ENCODE measurements at regions not wholly inside any gene's neighbourhood (a gene's known extent, or its start where the extent isn't known, plus 50 kb on each side); places are given as distances from the start of the nearest gene placed in this dataset.

DNA sequence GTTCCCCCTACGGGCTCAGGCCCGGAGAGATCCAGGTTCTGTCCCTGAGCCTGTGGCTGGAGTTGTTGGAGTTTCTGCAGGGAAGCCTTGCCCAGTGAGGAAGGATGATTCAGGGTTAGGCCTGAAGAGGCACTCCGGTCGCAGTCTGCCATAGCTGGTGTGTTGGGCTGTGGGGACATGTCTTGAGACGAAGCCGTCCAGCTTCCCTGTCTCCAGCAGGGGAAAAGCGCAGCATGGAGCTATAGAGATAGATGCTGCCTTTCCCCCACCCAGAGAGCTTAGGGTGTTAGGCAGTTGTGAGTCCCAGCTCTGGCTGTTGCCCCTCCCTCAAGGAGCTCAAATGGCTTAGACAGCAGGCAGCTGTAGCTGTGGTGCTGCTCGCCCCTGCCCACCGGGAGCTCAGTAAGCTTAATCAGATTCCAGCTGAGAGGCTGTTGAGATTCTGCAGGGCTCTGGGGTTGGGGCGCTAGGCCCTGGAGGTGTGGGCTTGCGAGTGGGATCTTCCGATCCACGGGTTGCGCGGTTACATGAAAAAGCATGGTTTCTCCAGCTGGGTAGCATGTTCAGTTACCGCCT is 103.9 kb downstream of the PMAIP1 start:
- Mint-ChIP-seq H3K4me1 (ENCODE audit: low read depth) (no peaks in the 10 kb centered on the region), H3K27me3 (peaks cover 3% of the 10 kb centered on the region)
- DNase-seq (ENCODE audit: low spot score, unreplicated experiment), result no peak

DNA sequence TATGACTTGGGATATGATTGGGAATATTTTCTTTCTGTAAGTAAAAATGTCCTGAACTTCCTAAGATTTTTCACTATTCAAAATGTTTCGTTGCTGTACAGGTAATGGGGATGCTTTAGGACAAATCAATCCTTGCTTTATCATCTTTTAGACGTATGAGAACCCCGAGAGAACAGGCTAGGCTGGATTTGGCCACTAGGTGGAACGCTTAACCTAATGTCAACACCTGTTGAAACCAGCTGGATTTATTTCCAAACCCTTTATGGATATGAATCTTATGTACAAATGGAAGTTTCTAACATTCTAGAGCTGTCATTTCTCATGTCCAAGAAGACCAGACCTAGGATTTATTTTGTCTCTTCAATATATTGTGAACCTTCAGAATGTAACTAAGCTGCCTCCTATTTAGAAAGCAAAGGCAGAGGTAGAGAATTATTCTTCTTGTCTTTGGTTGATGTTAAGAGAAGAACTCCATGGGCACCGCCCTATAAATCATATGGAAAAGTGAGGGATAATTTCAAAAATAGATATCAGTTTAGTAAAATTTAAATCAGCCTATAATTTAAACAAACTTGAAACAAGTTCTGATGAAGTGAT is 96.7 kb downstream of the PMAIP1 start:
- TF ChIP-seq, protein P1, sequence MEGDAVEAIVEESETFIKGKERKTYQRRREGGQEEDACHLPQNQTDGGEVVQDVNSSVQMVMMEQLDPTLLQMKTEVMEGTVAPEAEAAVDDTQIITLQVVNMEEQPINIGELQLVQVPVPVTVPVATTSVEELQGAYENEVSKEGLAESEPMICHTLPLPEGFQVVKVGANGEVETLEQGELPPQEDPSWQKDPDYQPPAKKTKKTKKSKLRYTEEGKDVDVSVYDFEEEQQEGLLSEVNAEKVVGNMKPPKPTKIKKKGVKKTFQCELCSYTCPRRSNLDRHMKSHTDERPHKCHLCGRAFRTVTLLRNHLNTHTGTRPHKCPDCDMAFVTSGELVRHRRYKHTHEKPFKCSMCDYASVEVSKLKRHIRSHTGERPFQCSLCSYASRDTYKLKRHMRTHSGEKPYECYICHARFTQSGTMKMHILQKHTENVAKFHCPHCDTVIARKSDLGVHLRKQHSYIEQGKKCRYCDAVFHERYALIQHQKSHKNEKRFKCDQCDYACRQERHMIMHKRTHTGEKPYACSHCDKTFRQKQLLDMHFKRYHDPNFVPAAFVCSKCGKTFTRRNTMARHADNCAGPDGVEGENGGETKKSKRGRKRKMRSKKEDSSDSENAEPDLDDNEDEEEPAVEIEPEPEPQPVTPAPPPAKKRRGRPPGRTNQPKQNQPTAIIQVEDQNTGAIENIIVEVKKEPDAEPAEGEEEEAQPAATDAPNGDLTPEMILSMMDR (IDR thresholded peaks at IDR 0.05; ENCODE audit: unreplicated experiment), result peak; percentile 81
- Mint-ChIP-seq H3K4me1 (ENCODE audit: low read depth) (no peaks in the 10 kb centered on the region), H3K27ac (no peak overlapping the region), H3K36me3 (ENCODE audit: insufficient read depth) (peaks cover 3% of the 10 kb centered on the region), H3K9me3 (ENCODE audit: low read depth) (peaks cover 8% of the 10 kb centered on the region), H3K27me3 (peaks cover 11% of the 10 kb centered on the region), H3K4me3 (ENCODE audit: low read depth) (no peak overlapping the region)
- peak; percentile 29 for DNase-seq (ENCODE audit: low spot score, unreplicated experiment)

More for the DNA sequence above, 103.9 kb downstream of the PMAIP1 start:
- H3K4me3 Mint-ChIP-seq (ENCODE audit: low read depth), result no peak overlapping the region
- TF ChIP-seq, protein P1 (IDR thresholded peaks at IDR 0.05; ENCODE audit: unreplicated experiment), result no peak
- no peak overlapping the region for H3K27ac Mint-ChIP-seq
- H3K9me3 Mint-ChIP-seq (ENCODE audit: low read depth), result peaks cover 26% of the 10 kb centered on the region
- peaks cover 3% of the 10 kb centered on the region for H3K36me3 Mint-ChIP-seq (ENCODE audit: insufficient read depth)

DNA sequence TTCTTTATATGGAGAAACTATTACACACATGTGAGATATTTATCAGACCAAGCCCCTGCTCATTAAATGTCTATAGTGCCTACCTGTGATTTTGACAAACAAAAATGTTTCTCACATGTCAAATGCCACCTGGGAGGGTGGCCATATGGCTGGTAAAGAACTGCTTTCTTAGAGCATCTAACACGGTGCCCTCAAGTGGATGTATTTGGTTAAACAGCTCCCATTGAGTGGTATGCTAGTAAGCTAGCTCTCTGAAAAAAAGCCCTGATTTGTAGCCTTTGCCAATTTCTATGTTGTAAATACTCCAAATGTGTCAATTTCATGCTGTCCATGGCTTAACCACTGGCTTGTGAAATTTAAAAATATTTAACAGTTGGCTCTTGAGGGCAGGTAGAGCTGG is 94.6 kb downstream of the PMAIP1 start:
- H3K4me1 Mint-ChIP-seq (ENCODE audit: low read depth), result no peaks in the 10 kb centered on the region
- peaks cover 11% of the 10 kb centered on the region for H3K27me3 Mint-ChIP-seq
- no peaks in the 10 kb centered on the region for H3K36me3 Mint-ChIP-seq (ENCODE audit: insufficient read depth)
- TF ChIP-seq, protein P1 (IDR thresholded peaks at IDR 0.05; ENCODE audit: unreplicated experiment), result peak; percentile 31
- no peak overlapping the region for H3K4me3 Mint-ChIP-seq (ENCODE audit: low read depth)
- no peak for DNase-seq (ENCODE audit: low spot score, unreplicated experiment)
- no peak overlapping the region for H3K27ac Mint-ChIP-seq
- no peaks in the 10 kb centered on the region for H3K9me3 Mint-ChIP-seq (ENCODE audit: low read depth)

DNA sequence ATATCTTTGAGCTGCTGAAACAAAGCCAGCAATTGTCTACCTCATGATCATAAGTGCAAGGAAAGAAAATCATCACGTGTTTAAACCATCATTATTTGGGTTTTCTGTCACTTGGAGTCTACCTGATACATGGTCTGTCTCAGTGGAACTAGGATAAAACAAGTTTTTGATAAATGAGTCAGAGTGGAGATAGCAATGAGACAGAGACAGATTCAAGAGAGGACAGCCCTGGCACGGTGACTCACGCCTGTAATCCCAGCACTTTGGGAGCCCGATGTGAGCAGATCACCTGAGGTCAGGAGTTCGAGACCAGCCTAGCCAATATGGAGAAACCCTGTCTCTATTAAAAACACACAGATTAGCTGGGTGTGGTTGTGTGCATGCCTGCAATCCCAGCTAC is 93.8 kb downstream of the PMAIP1 start:
- no peaks in the 10 kb centered on the region for H3K4me1 Mint-ChIP-seq (ENCODE audit: low read depth)
- H3K9me3 Mint-ChIP-seq (ENCODE audit: low read depth), result no peaks in the 10 kb centered on the region
- H3K27me3 Mint-ChIP-seq, result peaks cover 11% of the 10 kb centered on the region
- H3K36me3 Mint-ChIP-seq (ENCODE audit: insufficient read depth), result no peaks in the 10 kb centered on the region
- no peak overlapping the region for H3K4me3 Mint-ChIP-seq (ENCODE audit: low read depth)
- TF ChIP-seq, protein P1 (IDR thresholded peaks at IDR 0.05; ENCODE audit: unreplicated experiment), result no peak
- DNase-seq (ENCODE audit: low spot score, unreplicated experiment), result no peak
- no peak overlapping the region for H3K27ac Mint-ChIP-seq

DNA sequence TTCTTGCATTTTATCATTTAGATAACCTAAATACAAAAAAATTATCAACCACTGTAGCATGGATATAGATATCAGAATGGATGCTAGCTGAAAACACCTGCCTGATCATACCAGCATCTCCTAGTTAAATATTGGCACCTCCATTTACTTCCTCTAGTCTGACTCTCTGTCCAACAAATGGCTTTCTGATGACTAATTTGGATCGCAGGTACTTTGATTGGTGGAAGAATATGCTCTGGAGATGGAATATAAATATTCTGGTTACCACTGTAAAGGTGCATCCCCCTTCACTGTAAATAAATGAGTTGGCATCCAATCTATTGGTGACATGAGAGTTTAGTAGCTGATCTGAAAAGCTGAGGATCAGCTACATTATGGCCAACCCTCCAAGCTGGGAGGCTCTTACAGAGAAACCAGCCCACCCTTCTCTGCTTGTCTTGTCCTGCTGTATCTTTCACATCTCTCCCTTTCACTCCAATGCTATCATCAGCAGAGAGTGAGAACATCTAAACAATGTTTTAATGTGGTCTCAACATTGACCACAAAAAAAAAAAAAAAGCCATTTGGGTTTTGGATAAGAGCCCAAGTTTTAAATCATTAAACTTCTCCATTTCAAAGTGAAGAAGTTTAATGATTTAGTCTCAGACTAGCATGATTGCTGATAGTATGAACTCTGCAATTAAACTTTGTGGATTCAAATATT is 90.5 kb downstream of the PMAIP1 start:
- no peak overlapping the region for H3K27ac Mint-ChIP-seq
- H3K27me3 Mint-ChIP-seq, result peaks cover 8% of the 10 kb centered on the region
- DNase-seq (ENCODE audit: low spot score, unreplicated experiment), result no peak
- TF ChIP-seq, protein P1 (IDR thresholded peaks at IDR 0.05; ENCODE audit: unreplicated experiment), result no peak
- no peak overlapping the region for H3K4me3 Mint-ChIP-seq (ENCODE audit: low read depth)
- no peaks in the 10 kb centered on the region for H3K36me3 Mint-ChIP-seq (ENCODE audit: insufficient read depth)
- H3K9me3 Mint-ChIP-seq (ENCODE audit: low read depth), result no peaks in the 10 kb centered on the region
- H3K4me1 Mint-ChIP-seq (ENCODE audit: low read depth), result no peaks in the 10 kb centered on the region

All from progenitor cell of endocrine pancreas (in vitro differentiated cells).